ENCODE measurements at regions not wholly inside any gene's neighbourhood (a gene's known extent, or its start where the extent isn't known, plus 50 kb on each side); places are given as distances from the start of the nearest gene placed in this dataset.

GRCh38 chr5:143614831-143615230 is 197.1 kb upstream of the HMHB1 start:
- WGBS (ENCODE audit: extremely low coverage, insufficient read length, low lambda C conversion rate), result no CpG with 5 or more reads among the region's 4 CpGs
- Mint-ChIP-seq H3K27ac (no peak overlapping the region), H3K36me3 (ENCODE audit: insufficient read depth in 1 of 3, low read depth in 3 of 3) (no peaks in the 10 kb centered on the region; a peak in 2 of 7 replicates), H3K4me3 (no peak overlapping the region), H3K27me3 (ENCODE audit: low read depth) (no peaks in the 10 kb centered on the region; the same call in none of the 2 replicates), H3K9me3 (peaks cover 2 to 4% of the 10 kb centered on the region in 2 experiments; a peak in 3 of 5 replicates), H3K4me1 (peaks cover 3 to 10% of the 10 kb centered on the region in 2 experiments)
- Histone ChIP-seq H2AK5ac (ENCODE audit: insufficient read length, low read length) (no peak overlapping the region), H4K5ac (ENCODE audit: insufficient read length, low read depth, low read length) (no peak overlapping the region), H4K91ac (ENCODE audit: insufficient read length, low read depth, low read length) (no peak overlapping the region), H3K4me1 (ENCODE audit: insufficient read depth, low read length) (no peaks in the 10 kb centered on the region), H3K4ac (ENCODE audit: low read depth, low read length) (no peak overlapping the region), H3K4me2 (ENCODE audit: insufficient read depth, insufficient read length, low read length) (no peak overlapping the region), H2BK12ac (ENCODE audit: insufficient read length, low read depth, low read length) (no peak overlapping the region), H2BK15ac (ENCODE audit: low read depth, low read length) (no peak overlapping the region), H3K27me3 (ENCODE audit: insufficient read depth, low read length) (no peaks in the 10 kb centered on the region), H4K20me1 (ENCODE audit: control insufficient read depth, insufficient read depth, insufficient read length) (no peaks in the 10 kb centered on the region), H2BK5ac (ENCODE audit: insufficient read length, low read length) (no peak overlapping the region), H3K79me1 (ENCODE audit: insufficient read depth, low read depth, low read length, poor library complexity, severe bottlenecking) (no peaks in the 10 kb centered on the region), H3K79me2 (ENCODE audit: insufficient read depth, low read length) (no peaks in the 10 kb centered on the region), H3K9ac (ENCODE audit: extremely low read depth, insufficient read length, low read length) (no peak overlapping the region), H3K23me2 (ENCODE audit: insufficient read length, low read depth, low read length, poor library complexity, severe bottlenecking) (no peaks in the 10 kb centered on the region), H3K14ac (ENCODE audit: insufficient read depth, low read length) (no peak overlapping the region), H2BK20ac (ENCODE audit: low read depth, low read length, poor library complexity, severe bottlenecking) (no peak overlapping the region), H3T11ph (ENCODE audit: low read length) (no peak overlapping the region), H4K8ac (replicated peaks; ENCODE audit: insufficient read length, low read depth, low read length) (no peak overlapping the region), H3K18ac (ENCODE audit: insufficient read length, low read depth, low read length) (no peak overlapping the region), H3K56ac (ENCODE audit: insufficient read length, low read depth, low read length) (no peak overlapping the region), H2AFZ (ENCODE audit: low read length) (no peak overlapping the region), H3K27ac (ENCODE audit: insufficient read length, low read depth, low read length) (no peak overlapping the region), H3K23ac (ENCODE audit: insufficient read length, low read depth, low read length) (no peak overlapping the region), H2BK120ac (ENCODE audit: low read depth, low read length, poor library complexity, severe bottlenecking) (no peak overlapping the region), H3K9me3 (ENCODE audit: control insufficient read depth, low read depth, low read length) (no peaks in the 10 kb centered on the region)
- DNase-seq, result no peak
- TF ChIP-seq CTCF (conservative IDR thresholded peaks at IDR 0.05), result no peak

Measured in H9 (cell line).